Neural progenitor cell (in vitro differentiated cells): ENCODE measurements at regions not wholly inside any gene's neighbourhood (a gene's known extent, or its start where the extent isn't known, plus 50 kb on each side); places are given as distances from the start of the nearest gene placed in this dataset.

Experiments used
- EZH2 ChIP-seq: fragments of 200-600 bp; sonication (generic); IDR thresholded peaks from 2 replicates; pipeline ENCODE4 v1.6.1; 2017; ENCODE audit warnings: antibody characterized with exemption, mild to moderate bottlenecking, moderate library complexity
- EZH2phosphoT487 ChIP-seq: fragments of 200-600 bp; sonication (generic); IDR thresholded peaks from 2 replicates; pipeline ENCODE4 v1.6.1; 2017; ENCODE audit warnings: antibody characterized with exemption
- TF ChIP-seq, protein P1 (sequence below): fragments of 200-600 bp; sonication (generic); IDR thresholded peaks from 2 replicates; pipeline ENCODE4 v1.5.1; 2017; ENCODE audit warnings: antibody characterized with exemption, mild to moderate bottlenecking

GRCh38 chr6:169977434-169978265, 226.2 kb downstream of the ERMARD start:
- TF ChIP-seq, protein P1, sequence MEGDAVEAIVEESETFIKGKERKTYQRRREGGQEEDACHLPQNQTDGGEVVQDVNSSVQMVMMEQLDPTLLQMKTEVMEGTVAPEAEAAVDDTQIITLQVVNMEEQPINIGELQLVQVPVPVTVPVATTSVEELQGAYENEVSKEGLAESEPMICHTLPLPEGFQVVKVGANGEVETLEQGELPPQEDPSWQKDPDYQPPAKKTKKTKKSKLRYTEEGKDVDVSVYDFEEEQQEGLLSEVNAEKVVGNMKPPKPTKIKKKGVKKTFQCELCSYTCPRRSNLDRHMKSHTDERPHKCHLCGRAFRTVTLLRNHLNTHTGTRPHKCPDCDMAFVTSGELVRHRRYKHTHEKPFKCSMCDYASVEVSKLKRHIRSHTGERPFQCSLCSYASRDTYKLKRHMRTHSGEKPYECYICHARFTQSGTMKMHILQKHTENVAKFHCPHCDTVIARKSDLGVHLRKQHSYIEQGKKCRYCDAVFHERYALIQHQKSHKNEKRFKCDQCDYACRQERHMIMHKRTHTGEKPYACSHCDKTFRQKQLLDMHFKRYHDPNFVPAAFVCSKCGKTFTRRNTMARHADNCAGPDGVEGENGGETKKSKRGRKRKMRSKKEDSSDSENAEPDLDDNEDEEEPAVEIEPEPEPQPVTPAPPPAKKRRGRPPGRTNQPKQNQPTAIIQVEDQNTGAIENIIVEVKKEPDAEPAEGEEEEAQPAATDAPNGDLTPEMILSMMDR, result no peak
- no peak for TF ChIP-seq EZH2
- no peak for TF ChIP-seq EZH2phosphoT487
